ENCODE measurements at regions not wholly inside any gene's neighbourhood (a gene's known extent, or its start where the extent isn't known, plus 50 kb on each side); places are given as distances from the start of the nearest gene placed in this dataset.
"Not testable (repeated sequence)": the region's sequence is repeated elsewhere in the genome, so short reads cannot be mapped to it uniquely, and the experiment has no call there.

DNA sequence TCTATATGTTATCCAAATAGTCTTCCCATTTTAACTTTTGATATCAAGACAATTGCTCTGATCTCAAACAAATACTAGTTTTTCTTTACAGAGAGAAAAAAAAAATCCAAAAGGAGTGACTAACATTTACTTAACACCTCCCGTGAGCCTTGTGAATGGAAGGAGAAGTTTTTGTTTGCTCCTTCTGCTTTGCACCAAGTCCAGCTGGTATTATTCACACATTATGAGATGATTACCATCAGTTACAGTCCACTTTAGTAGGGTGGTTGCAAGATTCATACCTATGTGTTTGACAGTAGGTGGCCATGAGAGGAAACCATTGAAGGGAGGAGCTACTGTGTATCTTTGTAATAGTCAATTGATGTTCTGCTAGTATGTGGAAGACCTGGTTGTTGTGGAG lies 443.4 kb upstream of the ZP4 start:
- no peak for DNase-seq

DNA sequence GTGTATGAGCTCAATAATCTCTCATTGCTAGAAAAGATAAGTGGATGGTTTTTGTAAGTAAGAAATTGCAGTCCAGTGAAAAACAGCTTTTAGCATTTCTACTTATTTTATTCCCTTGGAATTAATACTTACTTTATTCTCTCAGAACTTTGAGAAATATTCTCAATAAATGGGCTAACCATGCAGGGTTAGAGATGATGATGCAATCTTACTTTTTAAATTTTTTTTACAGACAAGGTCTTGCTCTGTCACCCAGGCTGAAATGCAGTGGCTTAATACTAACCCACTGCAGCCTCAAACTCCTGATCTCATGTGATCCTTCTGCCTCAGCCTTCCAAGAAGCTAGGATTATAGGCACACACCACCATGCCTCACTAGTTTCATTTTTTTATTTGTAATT lies 440.8 kb upstream of the ZP4 start:
- no peak for DNase-seq

DNA sequence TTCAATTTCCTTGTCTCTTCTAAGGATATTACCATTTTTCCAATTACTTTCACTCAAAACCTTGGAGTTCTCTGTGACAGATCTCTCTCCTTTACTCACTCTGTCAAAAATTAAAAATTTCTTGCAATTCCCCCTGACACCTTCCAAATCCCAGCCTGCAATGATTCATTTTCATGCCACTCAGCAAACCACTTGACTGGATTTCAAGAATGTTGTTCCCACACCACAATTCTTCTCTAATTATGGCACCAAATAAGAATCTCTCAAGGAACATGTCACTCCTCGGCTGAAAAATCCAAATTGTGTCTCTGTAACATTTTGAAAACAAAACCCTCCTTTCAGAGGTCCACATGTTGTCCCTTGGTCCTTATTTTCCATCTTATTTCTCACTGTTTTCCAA lies 438.9 kb upstream of the ZP4 start:
- DNase-seq: no peak

DNA sequence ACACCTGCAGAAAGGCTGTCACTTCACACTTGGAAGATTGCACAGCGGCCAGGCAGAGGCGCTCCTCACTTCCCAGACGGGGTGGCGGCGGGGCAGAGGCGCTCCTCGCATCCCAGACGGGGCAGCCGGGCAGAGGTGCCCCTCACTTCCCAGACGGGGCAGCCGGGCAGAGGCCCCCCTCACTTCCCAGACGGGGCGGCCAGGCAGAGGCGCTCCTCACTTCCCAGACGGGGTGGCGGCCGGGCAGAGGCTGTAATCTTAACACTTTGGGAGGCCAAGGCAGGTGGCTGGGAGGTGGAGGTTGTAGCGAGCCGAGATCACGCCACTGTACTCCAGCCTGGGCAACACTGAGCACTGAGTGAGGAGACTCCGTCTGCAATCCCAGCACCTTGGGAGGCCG lies 436.3 kb upstream of the ZP4 start:
- DNase-seq: not testable (repeated sequence)

DNA sequence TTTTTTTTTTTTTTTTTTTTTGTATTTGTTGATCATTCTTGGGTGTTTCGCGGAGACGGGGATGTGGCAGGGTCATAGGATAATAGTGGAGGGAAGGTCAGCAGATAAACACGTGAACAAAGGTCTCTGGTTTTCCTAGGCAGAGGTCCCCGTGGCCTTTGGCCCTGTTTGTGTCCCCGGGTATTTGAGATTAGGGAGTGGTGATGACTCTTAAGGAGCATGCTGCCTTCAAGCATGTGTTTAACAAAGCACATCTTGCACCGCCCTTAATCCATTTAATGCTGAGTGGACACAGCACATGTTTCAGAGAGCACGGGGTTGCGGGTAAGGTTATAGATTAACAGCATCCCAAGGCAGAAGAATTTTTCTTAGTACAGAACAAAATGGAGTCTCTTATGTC lies 435.8 kb upstream of the ZP4 start:
- not testable (repeated sequence) for DNase-seq

DNA sequence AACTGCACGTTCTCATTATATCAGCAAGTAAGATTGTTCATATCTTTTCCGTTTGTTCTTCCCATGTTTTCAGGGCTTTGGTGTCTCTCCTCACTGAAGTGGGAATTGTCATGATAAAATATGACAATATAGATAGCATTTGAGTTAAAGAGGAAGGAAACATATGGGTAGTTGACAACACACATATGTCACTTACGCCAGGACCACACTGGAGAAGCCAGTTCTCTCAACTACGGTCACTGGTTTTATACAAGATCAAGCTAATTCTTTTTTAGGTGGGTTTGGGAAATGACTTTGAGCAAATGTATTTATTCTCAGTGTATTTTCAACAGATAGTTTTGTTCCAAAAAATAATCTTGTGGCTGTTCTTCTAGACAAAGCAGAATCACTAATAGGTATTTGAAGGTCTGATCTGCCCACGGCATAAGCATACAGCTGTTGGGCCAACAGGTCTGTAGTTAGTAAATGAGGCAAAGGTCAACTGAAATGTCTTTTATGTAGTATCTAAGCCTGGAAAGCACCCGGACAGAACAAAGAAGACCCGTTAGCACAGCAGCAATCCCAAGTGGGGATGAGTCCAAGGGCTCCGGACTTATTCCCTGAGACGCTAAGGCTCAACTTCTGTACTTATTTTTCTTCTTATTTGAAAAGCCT lies 433.6 kb upstream of the ZP4 start:
- DNase-seq: no peak

DNA sequence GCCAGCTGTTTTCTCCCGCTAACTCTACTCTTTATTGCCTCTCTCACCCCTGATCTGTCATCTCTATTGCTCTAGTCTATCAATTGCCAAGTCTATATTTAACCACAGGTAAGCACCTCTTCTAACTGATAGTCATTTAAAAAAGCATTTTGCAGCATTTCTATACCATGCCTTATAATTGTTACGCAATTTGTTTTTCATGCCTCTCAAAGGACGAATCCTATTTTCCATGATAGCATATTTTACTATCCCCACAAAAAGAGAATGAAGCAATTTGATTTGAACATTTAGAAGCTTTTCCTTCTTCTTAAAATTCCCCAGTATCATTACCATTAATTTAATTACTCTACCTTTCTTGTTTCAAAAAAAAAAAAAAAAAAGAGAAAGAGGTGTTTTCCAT lies 432.8 kb upstream of the ZP4 start:
- DNase-seq: no peak

DNA sequence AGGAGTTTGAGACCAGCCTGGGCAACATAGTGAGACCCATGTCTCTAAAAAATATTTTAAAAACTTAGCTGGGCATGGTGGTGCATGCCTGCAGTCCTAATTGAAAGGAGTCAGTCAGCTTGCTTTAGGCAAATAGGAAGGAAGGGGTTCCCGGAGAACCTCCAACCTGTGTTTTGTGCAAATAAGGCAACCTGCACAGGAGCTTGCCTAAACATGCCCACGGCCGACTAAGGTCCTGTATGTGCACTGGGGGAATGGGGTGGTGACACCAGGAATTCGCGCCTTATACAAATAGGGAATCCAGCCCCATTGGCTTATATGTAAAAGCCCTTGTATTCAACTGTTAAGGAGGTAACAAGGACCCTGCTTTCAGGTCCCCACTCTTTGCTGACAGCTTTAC lies 429.2 kb upstream of the ZP4 start:
- no peak for DNase-seq

DNA sequence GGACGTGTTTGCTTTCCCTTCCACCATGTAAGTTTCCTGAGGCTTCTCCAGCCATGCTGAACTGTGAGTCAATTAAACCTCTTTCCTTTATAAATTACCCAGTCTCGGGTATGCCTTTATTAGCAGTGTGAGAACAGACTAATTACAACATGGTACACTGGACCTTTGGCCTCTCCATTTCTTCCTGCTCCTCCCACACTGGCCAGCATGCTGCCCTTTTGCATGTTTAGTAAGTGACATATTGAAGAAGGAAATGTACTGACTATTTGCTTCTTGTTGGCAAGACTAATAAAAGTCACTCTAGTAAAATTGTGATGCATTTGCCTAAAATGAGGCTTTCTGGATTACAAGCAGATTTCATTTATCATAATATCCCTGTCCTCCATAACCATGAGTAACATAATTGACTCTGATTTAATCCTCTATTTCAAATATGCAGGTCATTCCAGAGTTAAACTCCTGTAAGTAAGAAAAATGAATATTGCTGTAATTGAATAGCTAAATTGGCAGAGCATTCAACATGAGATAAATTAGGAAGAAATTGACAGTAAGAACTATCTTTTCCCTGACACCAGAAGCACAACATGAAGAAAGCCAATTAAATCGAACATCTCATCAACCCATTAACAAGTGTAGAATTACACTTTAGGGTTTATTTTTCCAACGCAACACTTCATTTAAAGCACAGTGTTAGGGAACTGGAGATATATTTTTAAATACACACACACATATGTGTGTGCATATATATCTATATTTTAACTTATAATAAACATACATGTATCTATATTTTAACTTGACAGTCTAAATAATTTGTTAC lies 427.8 kb upstream of the ZP4 start:
- DNase-seq: no peak

DNA sequence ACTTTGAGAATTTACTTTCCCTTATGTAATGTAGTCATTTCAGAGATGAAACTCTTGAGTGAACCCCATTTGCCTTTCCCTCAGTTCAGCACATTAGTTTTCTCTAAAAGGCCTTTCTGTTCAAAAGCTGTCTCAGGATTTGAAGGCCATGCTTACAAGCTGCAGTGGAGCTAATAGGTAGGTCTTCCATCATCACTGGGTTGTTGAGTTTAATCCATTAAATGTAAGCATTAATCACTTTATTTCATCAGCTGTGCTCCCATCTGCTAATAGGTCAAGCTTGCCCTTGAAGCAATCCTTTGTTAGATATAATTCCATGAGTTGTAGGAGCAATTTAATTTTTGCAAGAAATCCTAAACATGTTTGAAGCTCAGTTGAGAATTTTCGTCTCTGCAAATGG lies 422.2 kb upstream of the ZP4 start:
- no peak for DNase-seq

DNA sequence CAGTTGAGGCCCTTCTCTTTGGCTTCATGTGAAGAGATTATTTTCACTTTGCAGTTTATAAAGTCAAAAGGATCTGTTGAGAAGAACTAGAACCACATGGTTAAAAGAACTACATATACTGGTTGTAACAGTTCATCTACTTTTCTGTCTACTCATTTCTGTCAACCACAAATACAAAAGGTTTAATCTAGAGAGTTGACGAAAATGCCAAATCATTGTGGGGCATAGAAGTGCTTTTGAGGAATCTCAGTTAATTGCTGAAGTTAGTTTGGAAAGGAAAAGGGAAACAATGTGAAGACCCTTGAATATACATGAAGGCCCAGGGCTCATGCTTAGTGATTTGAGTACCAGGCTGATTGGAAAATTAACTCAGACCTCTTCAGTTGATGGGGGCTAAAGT lies 415.7 kb upstream of the ZP4 start:
- DNase-seq: no peak

DNA sequence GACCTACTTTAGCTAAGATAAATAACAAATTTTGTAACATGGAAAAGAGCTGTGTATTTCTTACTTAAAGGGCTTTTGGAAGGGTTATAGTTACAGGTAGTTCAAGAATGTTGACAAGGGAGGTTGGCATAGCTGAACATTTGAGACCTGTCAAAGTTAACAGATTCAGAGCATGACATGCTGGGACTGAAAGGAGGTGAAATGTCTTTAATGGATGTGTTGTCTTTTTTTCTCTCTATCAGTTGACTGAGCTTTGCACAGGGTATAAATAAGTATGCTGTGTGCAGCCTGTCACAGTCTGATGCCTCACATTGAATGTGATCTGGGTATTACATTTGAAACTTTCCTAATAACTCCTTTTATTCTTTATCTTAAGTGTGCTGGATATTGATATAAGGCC lies 411.9 kb upstream of the ZP4 start:
- DNase-seq: no peak

DNA sequence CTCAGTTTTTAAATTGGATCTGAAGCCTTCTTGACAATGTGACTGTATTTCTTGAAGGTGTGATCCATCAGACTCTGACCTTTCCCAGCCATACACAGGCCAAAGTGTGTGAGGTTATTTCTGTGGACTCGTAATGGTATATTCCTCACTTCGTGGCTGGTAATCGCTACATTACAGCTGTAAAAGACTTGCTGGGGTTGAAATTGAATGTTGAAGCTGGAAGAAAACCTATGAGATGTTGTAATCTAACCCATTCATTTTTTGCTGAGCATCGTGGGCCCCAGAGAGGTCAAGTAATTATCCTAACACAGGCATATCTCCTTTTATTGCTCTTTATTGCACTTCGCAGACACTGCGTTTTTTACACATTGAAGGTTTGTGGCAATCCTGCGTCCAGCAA lies 405.6 kb upstream of the ZP4 start:
- no peak for DNase-seq

DNA sequence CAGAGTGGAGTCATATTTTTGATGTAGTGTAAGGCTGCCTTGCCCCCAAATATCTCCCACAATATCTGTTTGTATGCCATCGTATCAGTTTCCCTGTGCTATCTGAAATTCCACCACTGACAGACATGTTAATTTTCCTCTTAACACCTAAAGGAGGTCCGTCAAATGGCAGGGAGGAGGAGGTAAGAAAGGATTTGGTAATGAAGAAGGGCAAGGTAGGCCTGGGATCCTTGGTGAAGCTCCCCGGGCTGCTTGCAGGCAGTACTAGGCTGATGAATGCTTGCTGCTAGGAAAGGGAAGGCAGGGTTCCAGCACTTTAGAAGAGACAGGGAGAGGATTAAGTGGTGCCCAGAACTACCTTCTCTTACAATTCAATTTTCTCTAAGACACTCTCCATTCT lies 402.4 kb upstream of the ZP4 start:
- DNase-seq: no peak

DNA sequence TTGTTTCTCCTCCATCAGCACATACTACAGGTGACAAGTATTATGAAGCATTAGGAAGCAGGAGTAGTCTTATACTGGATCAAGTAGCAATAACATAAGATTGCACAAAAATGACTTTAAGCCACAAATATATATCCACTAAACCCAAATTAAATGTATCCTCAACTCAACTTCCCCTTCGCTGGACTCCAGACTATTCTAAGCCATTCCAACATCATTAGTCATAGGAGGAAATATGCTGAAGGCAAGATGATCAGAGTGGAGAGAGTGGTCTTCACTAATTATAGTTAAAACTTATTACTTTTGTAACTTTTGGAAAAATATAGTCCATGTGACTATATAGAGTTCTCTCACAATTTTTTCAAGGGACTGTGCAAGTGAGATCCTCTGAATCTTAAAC lies 390.7 kb upstream of the ZP4 start:
- DNase-seq: no peak

DNA sequence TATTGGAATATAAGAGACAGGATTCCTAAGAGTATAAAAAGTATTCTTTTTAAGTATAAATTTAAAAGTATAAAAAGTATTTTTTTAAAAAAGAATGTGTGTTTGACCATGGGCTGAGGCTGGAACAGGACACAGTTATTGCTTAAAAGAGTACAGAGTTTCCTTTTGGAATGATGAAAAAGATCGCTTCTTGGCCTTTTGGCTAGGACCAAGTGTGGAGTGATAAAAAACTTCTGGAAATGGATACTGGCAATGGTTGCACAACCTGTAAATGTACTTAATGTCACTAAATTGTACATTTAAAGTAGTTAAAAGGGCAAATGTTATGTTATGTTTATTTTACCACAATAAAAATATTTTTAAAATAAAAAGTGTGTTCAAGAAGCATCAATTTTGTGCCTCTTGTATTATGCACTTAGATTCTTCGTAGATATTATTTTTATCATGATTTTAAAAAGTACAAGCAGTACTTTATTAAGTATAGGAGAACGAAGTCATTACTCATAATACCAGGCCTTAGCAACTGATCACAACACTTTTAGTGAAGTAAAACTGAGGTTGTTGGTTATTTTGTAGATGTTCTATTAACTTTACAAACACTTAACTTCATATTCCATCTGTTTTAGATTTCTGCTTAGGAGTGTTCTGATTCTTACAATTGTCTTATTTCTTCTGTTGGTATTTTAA lies 389.1 kb upstream of the ZP4 start:
- no peak for DNase-seq

DNA sequence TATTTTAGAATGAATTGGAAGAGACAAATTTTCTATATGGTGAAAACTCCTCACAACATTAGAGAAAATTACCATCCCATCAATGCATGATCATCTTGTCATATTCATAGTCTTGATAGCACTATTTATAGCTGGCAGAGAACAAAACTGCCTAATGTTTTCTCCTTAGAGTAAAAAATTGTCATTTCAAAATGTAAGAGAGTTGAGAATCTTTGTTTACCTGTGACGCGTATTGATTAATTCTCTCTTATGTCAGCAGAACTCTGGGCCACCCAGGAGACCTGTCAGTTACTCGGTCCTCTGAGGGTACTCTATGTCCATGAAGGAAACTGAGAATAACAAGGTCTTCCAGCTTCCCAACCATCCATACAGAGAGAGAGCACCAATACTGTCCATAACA lies 381.4 kb upstream of the ZP4 start:
- DNase-seq: no peak

DNA sequence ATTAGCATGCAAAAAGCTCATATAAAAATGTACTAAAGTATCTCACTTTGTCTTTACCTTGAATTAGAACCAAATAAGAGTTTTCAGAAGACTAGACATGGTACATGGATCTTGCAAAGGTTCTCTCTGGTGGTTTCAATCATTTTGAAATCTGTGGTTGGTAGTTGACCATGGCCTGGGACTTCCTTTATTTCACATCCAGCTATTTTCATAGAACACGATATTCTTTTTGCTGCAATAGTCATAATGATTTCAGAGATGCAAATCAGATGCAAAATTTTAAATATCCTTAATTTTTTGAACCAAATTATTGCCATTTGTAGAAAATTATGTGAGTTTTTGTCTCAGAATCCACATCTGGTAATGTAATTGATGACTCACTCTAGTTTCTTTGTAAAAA lies 375.1 kb upstream of the ZP4 start:
- no peak for DNase-seq

DNA sequence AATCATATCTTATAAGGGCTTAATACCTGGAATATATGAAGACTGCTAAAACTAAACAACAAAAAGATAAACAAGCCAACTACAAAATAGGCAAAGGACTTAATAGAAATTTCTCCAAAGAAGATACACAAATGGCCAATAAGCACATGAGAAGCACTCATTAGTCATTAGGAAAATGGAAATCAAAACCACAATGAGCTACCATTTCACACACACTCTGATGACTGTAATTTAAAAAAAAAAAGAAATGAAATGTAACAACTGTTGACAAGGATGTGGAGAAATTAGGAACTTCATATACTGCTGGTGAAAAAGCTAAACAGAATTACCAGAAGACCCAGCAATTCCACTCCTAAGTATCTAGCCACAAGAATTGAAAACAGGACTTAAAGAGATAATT lies 374.2 kb upstream of the ZP4 start:
- DNase-seq: no peak

DNA sequence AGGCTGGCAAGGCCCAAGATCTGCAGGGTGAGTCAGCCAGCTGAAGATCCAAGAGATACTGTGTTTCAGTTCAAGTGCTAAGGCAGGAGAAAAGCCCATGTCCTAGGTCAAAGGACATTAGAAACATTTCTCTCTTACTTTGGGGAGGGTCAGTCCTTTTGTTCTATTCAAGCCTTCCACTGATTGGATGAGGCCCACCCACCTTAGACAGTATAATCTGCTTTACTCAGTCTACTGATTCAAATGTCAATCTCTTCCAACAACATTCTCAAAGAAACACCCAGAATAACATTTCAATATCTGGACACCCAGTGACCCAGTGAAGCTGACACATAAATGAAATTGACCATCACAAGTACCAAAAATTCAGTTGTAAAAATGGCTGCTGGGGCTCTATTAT lies 367.8 kb upstream of the ZP4 start:
- no peak for DNase-seq

DNA sequence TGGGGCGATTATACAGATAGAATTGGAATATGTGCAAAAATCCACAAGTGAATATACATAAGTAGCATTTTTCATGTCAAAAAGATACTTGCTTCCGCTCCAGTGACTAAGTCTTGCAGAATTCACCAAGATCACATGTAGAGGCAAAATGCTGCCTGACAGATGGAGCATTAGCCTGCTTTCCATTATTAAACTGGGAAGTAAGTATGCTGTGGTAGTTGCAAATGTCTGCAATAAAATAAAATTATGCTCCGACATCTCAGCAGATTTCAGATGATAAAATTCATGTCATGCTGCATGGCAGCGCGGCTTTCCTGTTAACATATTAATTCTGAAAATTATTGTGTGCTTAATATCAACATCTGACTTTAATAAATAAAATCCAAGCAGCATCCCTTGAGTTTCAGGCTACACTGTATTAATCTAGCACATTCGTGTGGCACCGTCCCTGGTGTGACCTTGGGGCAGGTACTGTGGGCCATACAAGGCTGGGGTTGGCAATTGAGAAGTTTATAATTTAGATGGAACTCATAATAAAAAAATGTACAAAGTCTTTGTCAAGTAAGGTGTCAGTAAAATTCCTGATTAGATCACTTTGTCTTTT lies 366.4 kb upstream of the ZP4 start:
- DNase-seq: no peak

DNA sequence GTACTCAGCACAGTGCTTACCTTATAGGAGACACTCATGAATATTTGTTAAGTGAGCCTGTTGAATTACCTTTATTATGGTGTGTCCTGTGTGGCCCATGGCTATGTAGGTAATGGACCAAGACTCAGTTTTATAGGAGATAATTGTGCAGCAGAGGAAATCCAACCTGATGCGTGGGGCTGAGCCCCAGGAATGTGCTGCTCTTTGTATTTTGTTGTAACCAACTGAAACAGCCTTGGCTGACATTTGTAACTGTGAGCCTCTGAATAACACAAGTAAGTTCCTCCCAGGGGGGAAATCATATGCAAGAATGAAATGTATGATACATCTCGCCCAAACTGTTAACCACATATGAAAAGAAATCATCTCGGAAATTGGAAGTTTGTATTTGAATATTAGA lies 364.2 kb upstream of the ZP4 start:
- DNase-seq: no peak

DNA sequence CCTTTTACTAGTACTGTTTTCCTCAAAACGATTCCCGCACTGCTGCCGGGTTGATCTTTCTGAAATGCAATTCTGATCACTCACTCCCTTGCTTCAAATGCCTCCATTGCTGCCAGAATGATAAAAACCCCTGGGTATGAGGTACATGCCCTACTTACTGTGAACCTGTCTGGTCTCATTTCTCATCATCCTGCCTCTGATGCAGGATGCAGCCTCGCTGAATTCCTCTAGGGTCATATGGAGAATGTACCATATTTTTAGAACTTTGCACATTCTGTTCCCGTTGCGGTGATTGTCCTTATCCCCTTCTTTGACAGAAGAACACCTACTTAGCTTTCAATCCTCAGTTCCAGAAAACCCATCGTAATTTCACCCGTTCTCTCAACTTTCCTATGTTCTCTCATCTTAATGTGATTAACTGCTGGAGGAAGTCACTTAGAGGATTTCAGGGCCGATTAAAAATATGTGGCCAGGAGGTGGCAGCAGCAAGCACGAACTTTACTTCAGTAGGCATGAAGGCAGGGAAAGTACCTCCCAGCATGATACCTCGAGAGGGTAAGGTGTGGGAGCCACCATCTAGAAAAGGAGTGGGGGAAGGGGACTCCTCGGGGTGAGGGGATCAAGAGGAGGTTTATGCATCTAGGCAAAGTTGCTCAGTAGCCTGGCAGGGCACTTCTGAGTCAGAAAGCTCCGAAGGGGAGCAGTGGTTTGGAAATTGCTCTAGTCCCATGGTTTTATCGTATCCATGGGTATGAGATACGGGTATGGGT lies 361.5 kb upstream of the ZP4 start:
- DNase-seq: peak; percentile 32 to 44
